ENCODE measurements at regions not wholly inside any gene's neighbourhood (a gene's known extent, or its start where the extent isn't known, plus 50 kb on each side); places are given as distances from the start of the nearest gene placed in this dataset.

- no peak overlapping the region for H2AFZ ChIP-seq (ENCODE audit: insufficient read depth, low read depth, low read length, poor library complexity, severe bottlenecking)
- H3K27me3 ChIP-seq (ENCODE audit: control insufficient read depth in 2 of 2, insufficient read depth in 2 of 2, low read length in 2 of 2) = no peaks in the 10 kb centered on the region
- H4K20me1 ChIP-seq (ENCODE audit: insufficient read depth, low read length) = no peaks in the 10 kb centered on the region
- no peaks in the 10 kb centered on the region for H3K9me3 Mint-ChIP-seq
- intact Hi-C loops (cut with micrococcal nuclease) = no loop called here
- DNase-seq = no peak
- H3K27ac Mint-ChIP-seq = no peak overlapping the region
- H3K4me3 Mint-ChIP-seq = no peak overlapping the region
- no peak overlapping the region for H3K27ac ChIP-seq (ENCODE audit: low read depth in 1 of 2, low read length in 2 of 2)
- no peaks in the 10 kb centered on the region for H3K36me3 Mint-ChIP-seq
- H3K9ac ChIP-seq (ENCODE audit: insufficient read depth, low read length, poor library complexity, severe bottlenecking) = no peak overlapping the region
- TF ChIP-seq CTCF (IDR thresholded peaks at IDR 0.05) = no peak
- H3K4me2 ChIP-seq (replicated peaks; ENCODE audit: extremely low read depth, low read length, poor library complexity, severe bottlenecking) = no peak overlapping the region
- no peaks in the 10 kb centered on the region for H3K79me2 ChIP-seq (ENCODE audit: insufficient read depth, low read length)
- no peak overlapping the region for H3K4me3 ChIP-seq (replicated peaks in 1 of 3; ENCODE audit: low read depth in 2 of 3, low read length in 3 of 3)
- no peaks in the 10 kb centered on the region for H3K4me1 Mint-ChIP-seq
- peaks cover 1 to 4% (median 2%) of the 10 kb centered on the region in 3 donors for H3K27me3 Mint-ChIP-seq (ENCODE audit: low read depth in 3 of 3)
- H3K4me1 ChIP-seq (ENCODE audit: control insufficient read depth in 1 of 2, insufficient read depth in 2 of 2, low read length in 2 of 2) = no peaks in the 10 kb centered on the region
- H3K9me3 ChIP-seq (replicated peaks in 1 of 2; ENCODE audit: control insufficient read depth in 1 of 2, insufficient read depth in 1 of 2, low read length in 2 of 2) = no peaks in the 10 kb centered on the region
- WGBS (ENCODE audit: insufficient coverage) = 91% methylated on average over 5 of the region's 6 CpGs
- H3K36me3 ChIP-seq (replicated peaks in 1 of 2; ENCODE audit: control insufficient read depth in 1 of 2, insufficient read depth in 2 of 2, low read length in 2 of 2) = no peaks in the 10 kb centered on the region
These were observed 386.5 kb upstream of the ASIC2 start for GRCh38 chr17:33679595-33679994.

GRCh38 chr17:33680472-33680871 lies 387.4 kb upstream of the ASIC2 start:
- Histone ChIP-seq H3K79me2 (ENCODE audit: insufficient read depth, low read length) (no peaks in the 10 kb centered on the region), H3K4me3 (replicated peaks in 1 of 3; ENCODE audit: low read depth in 2 of 3, low read length in 3 of 3) (no peak overlapping the region), H3K27ac (ENCODE audit: low read depth in 1 of 2, low read length in 2 of 2) (no peak overlapping the region), H2AFZ (ENCODE audit: insufficient read depth, low read depth, low read length, poor library complexity, severe bottlenecking) (no peak overlapping the region), H3K36me3 (replicated peaks in 1 of 2; ENCODE audit: control insufficient read depth in 1 of 2, insufficient read depth in 2 of 2, low read length in 2 of 2) (no peaks in the 10 kb centered on the region), H3K4me2 (replicated peaks; ENCODE audit: extremely low read depth, low read length, poor library complexity, severe bottlenecking) (no peak overlapping the region), H3K27me3 (ENCODE audit: control insufficient read depth in 2 of 2, insufficient read depth in 2 of 2, low read length in 2 of 2) (no peaks in the 10 kb centered on the region), H3K4me1 (ENCODE audit: control insufficient read depth in 1 of 2, insufficient read depth in 2 of 2, low read length in 2 of 2) (no peaks in the 10 kb centered on the region), H3K9me3 (replicated peaks in 1 of 2; ENCODE audit: control insufficient read depth in 1 of 2, insufficient read depth in 1 of 2, low read length in 2 of 2) (no peaks in the 10 kb centered on the region), H4K20me1 (ENCODE audit: insufficient read depth, low read length) (no peaks in the 10 kb centered on the region), H3K9ac (ENCODE audit: insufficient read depth, low read length, poor library complexity, severe bottlenecking) (no peak overlapping the region)
- no peak for DNase-seq
- WGBS (ENCODE audit: insufficient coverage) = 86% methylated on average over 2 of the region's 4 CpGs
- Mint-ChIP-seq H3K4me3 (no peak overlapping the region), H3K27me3 (ENCODE audit: low read depth in 3 of 3) (peaks cover 1 to 6% (median 2%) of the 10 kb centered on the region in 3 donors), H3K4me1 (no peaks in the 10 kb centered on the region), H3K36me3 (no peaks in the 10 kb centered on the region), H3K27ac (no peak overlapping the region), H3K9me3 (no peaks in the 10 kb centered on the region)
- no peak for TF ChIP-seq CTCF (IDR thresholded peaks at IDR 0.05)
- intact Hi-C loops (cut with micrococcal nuclease) = no loop called here

Data from CD14-positive monocyte (primary cell).